ENCODE measurements at regions not wholly inside any gene's neighbourhood (a gene's known extent, or its start where the extent isn't known, plus 50 kb on each side); places are given as distances from the start of the nearest gene placed in this dataset.

DNA sequence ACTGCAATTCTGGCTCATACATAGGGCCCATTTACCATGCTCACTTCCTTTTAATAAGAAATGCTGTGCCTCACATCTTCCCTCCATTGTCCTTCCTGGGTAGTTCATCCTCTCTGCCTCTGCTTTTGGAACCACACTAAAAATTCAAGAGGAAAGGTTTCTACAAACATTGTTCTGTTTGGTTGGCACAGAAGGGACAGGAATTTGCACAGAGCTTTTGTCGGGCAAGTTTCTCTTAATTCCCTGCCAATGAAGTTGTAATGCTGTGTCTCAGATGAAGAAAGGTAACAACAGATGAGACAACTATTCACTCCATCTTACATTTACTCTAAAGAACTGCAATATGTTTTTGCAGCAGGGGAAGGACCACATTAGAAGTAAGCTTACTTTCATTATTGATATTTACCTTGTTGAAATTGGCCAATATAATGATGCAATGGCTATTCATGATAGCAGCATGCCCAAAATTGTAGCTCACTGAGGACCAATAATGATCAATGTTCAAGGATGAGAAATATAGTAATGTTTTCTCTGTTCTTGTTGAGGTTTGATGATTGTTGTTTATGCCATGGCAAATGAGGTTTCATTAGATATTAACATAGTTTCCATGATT, 82.5 kb upstream of the HMHB1 start:
- no peak for DNase-seq

DNA sequence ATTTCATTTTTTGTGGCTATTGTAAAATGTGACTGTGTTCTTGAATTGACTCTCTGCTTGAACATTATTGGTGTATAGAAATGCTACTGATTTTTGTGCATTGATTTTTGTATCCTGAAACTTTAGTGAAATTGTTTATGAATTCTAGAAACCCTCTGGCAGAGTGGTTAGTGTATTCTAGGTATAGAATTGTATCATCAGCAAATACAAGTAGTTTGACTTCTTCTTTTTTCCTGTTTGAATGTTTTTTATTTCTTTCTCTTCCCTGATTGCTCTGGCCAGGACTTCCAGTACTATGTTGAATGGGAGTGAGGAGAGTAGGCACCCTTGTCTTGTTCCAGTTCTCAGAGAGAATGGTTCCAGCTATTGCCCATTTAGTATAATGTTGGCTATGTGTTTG, 88.8 kb upstream of the HMHB1 start:
- DNase-seq: no peak

- no peak for DNase-seq
Observed at GRCh38 chr5:143721925-143722324, 90.0 kb upstream of the HMHB1 start.

- DNase-seq: no peak
Observed at GRCh38 chr5:143720689-143721088, 91.3 kb upstream of the HMHB1 start.

GRCh38 chr5:143717400-143717799, 94.6 kb upstream of the HMHB1 start:
- DNase-seq: no peak

- no peak for DNase-seq
Observed at GRCh38 chr5:143716881-143717280, 95.1 kb upstream of the HMHB1 start.

DNA sequence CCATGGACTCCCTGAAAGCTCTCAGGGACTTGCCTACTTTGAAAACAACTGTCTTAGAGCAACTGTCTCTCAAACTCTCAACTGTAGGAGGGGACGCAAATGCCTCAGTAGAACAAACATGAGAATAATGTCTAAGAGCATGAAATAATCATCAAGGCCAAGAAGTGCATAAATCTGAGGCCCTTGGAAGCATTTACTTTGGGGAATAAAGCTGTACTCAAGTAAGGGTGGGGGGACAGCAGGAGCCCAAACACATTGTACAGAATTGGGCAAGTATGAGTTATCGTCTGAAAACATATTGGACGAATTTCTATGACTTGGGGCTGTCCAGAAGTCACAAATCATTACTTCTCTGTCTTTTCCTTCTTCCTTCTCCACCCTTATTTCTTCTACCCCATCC, 96.3 kb upstream of the HMHB1 start:
- no peak for DNase-seq

DNA sequence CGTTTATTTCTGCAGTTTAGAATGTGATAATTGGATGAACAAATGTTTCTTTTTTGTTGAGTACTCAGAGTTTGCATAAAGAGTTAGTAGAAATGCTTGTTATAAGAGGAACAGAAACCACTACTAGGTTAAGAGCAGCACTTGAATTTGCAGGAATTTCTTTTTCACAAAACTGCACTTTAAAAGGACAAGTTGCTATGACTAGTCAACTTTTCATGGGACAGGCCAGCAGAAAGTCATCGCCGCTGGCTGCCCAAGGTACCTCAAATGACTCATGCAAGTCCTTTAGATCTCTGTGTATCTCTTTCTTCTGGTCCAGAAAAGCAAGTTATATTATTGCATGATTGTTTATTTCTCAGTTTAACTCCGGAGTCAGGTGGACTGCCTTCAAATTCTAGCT, 97.3 kb upstream of the HMHB1 start:
- DNase-seq: no peak

GRCh38 chr5:143713047-143714003, 98.6 kb upstream of the HMHB1 start:
- DNase-seq: no peak

DNA sequence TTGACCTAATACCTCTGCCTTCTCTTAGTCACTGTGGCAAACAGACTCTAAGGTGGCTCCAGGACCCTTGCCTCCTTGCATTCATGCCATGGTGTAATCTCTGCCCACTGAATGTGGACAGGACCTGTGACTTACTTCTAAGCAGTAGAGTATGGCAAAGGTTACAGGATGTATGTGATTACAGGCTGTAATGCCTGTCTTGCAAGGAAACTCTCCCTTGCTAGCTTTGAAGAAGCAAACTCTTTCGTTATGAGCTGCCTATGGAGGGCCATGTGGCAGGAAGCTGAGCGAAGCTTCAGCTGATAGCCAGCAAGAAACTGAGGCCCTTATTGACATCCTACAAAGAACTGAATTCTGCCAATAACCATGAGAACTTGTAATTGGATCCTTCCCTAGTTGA, 103.3 kb upstream of the HMHB1 start:
- DNase-seq: no peak

DNA sequence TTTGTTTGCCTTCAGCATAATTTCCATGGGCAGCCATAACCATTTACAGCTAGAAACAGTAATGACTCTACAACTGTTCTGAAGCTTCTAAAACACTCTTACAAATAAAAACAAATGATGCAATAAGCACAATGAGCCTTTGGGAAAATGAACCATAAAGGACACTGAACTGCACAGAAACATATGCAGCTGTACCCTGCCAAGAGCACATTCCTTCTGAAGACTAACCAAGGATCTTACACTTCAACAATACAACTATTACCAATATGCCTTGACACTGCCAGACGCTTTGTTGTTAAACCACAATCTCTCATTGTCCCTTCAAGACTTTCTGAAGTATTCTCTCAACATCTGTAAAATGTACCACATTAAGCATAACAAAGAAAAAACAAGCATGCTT, 104.2 kb upstream of the HMHB1 start:
- no peak for DNase-seq

GRCh38 chr5:143705381-143705780, 106.6 kb upstream of the HMHB1 start:
- DNase-seq: no peak

GRCh38 chr5:143703659-143704058, 108.3 kb upstream of the HMHB1 start:
- no peak for DNase-seq

DNA sequence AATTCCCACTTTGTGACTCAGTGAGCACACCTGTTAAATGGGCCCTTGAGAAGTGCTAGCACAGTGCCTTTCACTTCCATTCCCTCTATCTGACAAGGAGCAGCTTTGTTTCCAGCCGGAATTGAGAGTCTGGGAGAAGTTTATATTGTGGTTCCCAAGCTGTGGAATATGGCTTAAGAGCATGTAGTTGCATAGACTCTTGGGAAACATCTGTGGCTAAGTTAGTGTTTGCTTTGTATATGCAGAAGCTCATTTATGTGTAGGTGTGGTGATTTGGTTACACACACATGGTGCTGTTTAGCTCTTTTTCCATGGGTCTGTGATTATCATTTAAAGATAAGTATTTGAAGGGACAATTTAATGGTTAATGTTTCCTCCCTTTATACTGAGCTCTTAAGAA, 110.5 kb upstream of the HMHB1 start:
- DNase-seq: no peak

DNA sequence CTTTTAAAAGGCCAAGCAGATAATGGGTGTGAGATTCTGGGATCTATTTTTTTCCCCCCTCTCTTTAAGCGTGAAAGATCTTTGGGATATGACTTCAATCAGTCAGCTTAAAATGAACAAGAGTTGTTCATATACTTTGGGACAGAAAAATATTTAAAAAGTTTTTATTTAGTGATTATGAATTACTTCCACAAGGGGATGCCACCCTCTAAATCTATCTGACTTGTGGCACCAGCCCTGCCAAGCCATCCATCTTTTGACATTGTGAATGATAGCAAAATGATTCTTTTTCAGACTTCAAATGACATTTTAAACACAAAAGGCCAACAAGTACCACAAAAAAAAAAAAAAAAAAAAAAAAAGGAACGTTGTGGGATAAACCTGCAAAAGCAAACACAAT, 111.0 kb upstream of the HMHB1 start:
- DNase-seq: no peak

DNA sequence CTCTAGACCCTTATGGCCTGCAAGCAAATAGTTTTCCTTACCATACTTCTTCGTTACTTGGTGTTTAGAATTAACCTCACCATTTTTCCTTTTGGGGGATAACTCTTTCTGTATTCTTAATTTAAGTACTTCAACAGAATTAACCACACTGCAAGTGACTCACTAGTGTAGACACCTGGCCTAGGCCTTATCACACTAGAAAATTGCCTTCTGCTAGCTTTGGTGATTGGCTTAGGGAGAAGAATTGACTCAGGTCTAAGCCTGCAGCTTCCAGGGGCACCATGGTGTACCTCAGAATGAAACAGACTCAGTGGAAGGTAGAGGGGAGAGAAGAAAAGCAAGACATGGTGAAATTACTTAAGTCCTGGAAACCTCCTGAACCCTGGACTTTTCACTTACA, 112.8 kb upstream of the HMHB1 start:
- no peak for DNase-seq

DNA sequence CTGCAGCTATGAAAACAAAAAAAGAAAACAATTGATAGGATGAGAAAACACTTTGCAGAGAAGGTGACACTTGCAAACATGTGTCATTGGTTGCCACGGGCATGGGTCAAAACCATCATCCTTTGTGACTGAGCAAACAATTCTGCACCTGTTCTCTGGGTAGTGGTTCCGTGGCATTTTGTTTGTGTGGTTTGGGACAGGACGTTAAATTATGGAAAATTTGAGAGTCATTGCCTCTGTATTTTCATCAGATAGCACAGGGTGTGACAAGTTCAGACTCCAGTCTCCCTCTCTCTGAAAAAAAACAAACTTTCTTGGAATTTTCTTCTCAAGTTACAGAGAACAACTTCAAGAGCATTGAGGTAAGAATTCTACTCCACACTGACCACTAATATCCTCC, 113.4 kb upstream of the HMHB1 start:
- DNase-seq: no peak

DNA sequence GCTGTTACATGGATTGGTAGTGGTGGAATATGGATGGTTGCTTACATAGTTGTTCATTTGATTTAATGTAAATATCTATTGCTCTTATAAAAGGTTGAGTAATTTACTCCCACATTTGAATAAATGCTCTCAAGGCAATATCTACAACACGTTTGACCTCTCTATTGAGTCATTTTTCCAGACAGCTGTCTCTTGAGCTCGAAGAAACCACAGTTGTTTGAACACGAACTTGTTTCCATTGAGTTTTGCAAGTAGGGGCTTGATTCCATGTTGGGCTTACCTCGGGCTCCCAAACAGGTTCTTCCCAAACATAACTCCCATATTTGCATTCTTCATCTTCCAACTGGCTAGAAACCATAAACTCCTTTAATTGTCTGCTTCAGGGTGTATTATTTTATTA, 115.0 kb upstream of the HMHB1 start:
- no peak for DNase-seq

DNA sequence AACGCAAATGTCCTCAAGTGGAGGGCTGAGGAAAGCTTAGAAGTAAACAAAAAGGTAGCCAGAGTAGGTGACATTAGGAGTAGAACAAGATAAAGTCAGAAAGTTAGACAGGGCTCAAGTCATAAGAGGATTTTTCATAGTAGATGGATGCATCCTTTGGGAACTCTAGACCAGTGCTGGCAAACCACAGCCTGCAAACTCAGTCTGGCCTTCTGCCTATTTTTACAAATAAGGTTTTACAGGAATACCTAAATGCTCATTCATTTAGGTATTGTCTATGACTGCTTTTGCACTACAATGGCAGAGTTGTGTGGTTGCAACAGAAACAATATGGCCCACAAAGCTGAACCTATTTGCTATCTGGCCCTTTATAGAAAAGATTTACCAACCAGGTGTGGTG, 116.0 kb upstream of the HMHB1 start:
- no peak for DNase-seq

GRCh38 chr5:143695244-143695864, 116.6 kb upstream of the HMHB1 start:
- no peak for DNase-seq

DNA sequence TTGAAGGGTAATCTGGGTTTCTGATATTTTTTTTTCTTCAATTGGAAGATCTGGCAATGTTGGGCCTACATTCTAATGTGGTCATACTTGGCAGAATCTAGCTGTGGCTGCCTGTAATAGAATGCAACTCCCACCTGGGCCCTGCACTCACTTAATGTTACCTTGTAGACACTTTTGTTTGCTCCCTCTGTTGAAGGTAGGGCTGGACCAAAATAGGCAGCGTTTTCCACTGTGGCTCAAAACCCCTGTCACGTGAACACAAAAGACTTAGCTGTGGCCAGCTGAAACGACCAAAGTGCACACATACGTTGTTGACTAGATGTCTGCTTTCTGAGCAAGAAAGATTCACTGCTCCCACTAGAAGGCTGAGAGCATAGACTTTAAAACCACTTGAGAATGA, 117.6 kb upstream of the HMHB1 start:
- no peak for DNase-seq

GRCh38 chr5:143693651-143694252, 118.2 kb upstream of the HMHB1 start:
- DNase-seq: peak in 1 of 2 donors; percentile 50

GRCh38 chr5:143692342-143692741, 119.6 kb upstream of the HMHB1 start:
- no peak for DNase-seq

DNA sequence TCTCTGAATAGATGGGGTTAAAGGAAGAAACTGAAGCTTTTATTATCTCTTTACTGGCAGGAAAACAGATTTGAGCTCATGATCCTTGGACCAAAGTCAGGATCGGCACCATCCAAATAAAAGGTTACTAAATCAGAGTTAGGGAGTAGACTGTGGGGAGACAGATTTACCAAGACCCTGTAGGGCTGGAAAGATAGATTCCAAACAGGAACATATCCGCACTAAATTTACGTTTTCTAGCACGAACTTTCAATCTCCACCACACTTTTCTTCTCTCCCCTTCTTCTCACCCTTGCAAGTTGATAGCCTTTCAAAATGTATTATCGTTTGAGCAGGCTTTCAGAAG, 120.0 kb upstream of the HMHB1 start:
- no peak for DNase-seq
